Peyer's patch (tissue), 4 donors: ENCODE measurements at regions not wholly inside any gene's neighbourhood (a gene's known extent, or its start where the extent isn't known, plus 50 kb on each side); places are given as distances from the start of the nearest gene placed in this dataset.

ENCODE experiments used
- POLR2A ChIP-seq, 2 donors: fragments of 450-650 bp; IDR thresholded peaks; one replicate each; pipeline ENCODE4 v1.5.1; 2017; ENCODE audit warnings: antibody characterized with exemption in 2 of 2, mild to moderate bottlenecking in 2 of 2, moderate library complexity in 2 of 2
- TF ChIP-seq, protein P1 (sequence below), 6 experiments: fragments of 450-650 bp in 4 of 6; fragments of 200-600 bp in 2 of 6; sonication (generic) in 1 of 6; IDR thresholded peaks; one replicate each; pipeline ENCODE4 v1.5.1; 2017 to 2019; ENCODE audit warnings: antibody characterized with exemption in 6 of 6, mild to moderate bottlenecking in 3 of 6, moderate library complexity in 1 of 6

DNA sequence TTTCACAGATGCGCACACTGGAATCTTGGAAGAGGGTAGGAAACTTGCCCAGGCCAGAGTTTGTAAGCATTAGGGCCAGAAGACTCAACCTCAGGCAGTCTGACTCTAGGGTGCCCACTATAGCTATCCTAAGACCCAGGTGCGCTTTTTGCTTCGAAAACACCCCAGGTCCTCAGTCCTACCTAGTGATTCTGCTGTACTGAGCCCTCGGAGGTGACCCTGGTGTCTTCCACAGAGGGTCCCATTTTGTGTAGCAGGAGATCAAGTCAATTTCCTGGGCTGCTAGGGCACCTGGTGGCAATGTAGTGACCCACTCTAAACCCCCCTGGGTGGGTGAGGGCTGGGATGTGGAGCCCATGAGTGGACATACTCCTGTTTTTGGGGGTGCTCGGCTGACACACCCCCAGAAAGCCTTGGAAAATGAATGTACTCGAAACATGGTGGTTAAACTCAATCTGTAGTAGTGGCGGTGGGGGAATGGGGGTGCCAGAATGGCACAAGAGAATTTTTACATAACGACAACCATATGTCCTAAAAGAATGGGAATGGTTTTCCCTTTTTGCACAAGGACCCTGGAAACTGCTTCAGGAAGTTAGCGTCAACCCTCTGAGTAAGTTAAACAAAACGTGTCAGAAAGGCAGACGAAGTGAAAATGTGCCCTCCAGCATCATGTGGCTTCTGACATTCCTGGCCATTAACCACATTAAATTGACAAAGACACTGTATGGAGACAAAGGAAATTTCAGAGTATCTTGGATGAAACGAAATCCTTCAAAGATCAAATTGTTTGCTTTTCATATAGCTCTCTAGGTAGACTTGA is 218.0 kb upstream of the COPS8 start:
- TF ChIP-seq, protein P1, sequence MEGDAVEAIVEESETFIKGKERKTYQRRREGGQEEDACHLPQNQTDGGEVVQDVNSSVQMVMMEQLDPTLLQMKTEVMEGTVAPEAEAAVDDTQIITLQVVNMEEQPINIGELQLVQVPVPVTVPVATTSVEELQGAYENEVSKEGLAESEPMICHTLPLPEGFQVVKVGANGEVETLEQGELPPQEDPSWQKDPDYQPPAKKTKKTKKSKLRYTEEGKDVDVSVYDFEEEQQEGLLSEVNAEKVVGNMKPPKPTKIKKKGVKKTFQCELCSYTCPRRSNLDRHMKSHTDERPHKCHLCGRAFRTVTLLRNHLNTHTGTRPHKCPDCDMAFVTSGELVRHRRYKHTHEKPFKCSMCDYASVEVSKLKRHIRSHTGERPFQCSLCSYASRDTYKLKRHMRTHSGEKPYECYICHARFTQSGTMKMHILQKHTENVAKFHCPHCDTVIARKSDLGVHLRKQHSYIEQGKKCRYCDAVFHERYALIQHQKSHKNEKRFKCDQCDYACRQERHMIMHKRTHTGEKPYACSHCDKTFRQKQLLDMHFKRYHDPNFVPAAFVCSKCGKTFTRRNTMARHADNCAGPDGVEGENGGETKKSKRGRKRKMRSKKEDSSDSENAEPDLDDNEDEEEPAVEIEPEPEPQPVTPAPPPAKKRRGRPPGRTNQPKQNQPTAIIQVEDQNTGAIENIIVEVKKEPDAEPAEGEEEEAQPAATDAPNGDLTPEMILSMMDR (IDR thresholded peaks at IDR 0.05) = no peak
- no peak for TF ChIP-seq POLR2A (IDR thresholded peaks at IDR 0.05)
